Eye (tissue), 1 donor: ENCODE measurements at regions not wholly inside any gene's neighbourhood (a gene's known extent, or its start where the extent isn't known, plus 50 kb on each side); places are given as distances from the start of the nearest gene placed in this dataset.
A peak's percentile ranks its signal among the peaks of the same experiment; 100 is the strongest.

Source experiments
- DNase-seq: peaks from one replicate; pipeline ENCODE4 v3.0.0-alpha.2; 2015

DNA sequence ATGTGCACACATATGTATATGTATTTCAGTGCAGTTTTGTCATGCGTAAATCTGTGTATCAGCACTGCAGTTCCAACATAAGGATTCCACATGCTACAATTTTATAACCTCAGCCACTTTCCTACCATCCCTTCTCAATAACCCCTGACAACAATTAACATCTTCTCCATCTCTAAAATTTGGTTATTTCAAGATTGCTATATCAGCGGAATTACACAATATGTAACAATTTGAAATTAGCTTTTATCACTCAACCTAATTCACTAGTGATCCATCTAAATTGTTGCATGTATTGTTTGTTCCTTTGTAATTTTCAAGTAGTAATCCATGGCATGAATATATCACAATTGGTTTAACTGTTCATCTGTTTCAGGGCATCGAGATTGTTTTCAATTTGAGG, 511.3 kb downstream of the HAO1 start:
- no peak for DNase-seq

DNA sequence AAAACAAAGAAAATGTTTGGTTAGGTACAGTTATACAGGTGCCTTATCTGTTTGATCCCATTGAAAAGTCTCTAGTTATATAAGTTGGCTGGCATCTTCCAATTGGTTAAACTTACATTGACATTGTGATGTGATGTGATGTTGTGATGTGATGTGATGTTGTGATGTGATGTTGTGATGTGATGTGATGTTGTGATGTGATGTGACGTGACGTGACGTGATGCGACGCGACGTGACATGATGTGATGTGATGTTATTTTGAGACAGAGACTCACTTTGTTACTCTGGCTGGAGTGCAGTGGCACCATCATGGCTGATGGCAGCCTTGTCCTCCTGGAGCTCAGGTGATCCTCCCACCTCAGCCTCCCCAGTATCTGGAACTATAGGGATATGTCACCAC, 507.6 kb downstream of the HAO1 start:
- no peak for DNase-seq

DNA sequence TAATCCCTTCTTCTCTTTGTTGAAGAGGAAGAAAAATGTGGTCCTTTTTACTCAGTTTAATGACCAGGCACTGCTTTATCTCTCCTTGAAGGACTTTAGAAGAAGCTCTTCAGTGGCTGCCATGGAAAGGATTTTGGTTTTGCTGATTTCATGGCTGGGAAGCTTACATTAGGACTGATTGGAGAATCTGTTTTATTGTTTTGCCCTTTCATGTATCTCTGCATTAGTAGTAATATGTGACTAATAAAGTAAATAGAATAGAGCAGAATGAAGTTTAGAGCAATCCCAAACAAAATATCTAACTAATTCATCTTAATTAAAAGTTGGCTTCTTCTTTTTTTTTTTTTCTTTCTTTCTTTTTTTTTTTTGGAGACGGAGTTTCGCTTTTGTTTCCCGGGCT, 502.9 kb downstream of the HAO1 start:
- DNase-seq = no peak

DNA sequence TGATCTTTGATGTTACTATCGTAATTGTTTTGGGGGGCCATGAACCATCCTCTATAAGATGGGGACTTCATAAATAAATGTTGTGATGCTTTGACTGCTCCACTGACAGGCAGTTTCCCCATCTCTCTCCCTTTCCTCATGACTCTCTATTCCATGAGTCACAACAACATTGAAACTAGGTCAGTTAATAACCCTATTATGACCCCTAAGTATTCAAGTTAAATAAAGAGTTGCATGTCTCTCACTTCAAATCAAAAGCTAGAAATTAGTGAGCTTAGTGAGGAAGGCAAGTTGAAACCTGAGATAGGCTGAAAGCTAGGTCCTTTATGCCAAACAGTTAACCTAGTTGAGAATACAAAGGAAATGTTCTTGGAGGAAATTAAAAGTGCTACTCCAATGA, 491.0 kb downstream of the HAO1 start:
- DNase-seq = no peak

DNA sequence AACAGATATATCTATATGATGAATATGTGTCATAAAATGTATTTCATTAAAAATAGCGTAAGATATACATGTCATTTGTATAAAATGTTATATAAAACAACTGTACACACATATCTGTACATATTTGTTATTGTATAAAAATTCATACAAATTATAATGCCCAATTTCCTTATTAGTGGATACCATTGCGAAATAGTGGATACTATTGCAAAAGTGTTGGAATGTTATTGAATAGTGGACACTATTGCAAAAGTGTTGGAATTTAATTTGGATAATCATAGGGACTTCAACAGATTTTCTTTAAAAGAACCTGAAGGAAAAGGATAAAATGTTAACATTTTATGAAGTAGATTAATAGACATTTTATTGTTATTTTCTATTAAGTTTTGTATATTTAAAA, 487.4 kb downstream of the HAO1 start:
- no peak for DNase-seq

DNA sequence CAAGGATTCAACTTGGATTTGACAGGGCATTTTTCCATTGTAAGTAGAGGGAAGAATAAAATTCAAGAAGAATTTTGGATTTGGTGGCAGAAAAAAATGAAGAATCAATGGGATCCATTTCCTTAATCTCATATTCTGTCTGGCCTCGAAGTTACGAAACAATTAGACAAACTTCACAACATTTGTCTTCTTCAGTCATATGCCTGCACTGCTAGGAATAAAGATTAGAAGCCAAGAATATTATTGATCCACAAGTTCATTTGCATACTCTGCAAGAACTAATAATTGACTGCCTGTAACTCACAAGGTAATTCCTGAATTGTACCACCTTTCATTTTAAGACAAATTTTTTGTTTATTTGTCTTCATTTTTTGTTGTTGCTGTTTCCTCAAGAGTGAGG, 486.2 kb downstream of the HAO1 start:
- DNase-seq = no peak

DNA sequence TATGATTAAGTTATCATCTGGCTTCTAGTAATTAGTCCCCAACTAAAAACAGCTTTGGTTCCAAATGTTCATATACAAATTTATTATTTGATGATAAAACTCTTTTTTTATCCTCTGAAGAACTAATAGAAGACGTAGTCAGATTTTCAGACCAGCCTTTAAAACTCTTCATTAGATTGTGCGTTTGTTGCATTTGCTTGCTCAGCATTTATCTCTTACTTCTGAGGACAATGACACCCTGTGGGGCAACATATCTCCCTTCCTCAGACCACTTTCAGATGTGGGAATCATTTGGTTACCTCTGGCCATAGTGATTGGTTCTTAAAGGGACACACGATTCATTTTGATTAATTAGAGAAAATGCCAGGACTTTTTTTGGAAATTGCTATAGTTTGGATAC, 481.8 kb downstream of the HAO1 start:
- no peak for DNase-seq

DNA sequence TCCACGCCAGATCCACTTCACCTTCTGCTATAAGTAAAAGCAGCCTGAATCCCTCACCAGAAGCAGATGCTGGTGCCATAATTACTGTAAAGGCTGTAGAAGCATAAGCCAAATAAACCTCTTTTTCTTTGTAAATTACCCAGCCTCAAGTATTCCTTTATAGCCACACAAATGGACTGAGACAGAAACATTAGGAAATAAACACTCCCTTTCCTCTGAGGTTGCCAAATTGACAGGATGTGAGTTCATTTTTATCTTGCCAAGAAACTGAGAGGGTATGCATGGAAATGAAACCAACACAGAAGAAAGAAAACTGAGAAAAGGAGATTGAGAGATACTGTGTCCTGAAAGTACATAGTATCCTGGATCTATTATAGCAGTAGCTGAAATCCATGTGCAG, 481.2 kb downstream of the HAO1 start:
- no peak for DNase-seq

DNA sequence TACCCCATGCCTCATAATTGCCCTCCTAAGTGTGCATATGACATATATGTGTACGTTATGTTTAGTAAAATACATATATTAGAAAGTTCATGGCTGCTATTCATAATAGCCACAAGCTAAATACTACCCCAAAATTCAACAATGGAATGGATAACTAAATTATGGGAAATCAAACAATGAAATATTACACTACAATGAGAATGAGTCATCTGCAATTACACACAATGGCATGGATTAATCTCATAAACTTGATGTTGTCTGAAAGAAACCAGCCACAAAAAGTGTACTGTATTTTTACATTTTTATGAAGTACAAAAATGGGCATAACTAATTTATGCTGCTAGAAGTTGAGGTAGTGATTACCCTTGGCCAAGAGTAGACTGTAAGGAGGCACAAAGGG, 477.0 kb downstream of the HAO1 start:
- DNase-seq = no peak

DNA sequence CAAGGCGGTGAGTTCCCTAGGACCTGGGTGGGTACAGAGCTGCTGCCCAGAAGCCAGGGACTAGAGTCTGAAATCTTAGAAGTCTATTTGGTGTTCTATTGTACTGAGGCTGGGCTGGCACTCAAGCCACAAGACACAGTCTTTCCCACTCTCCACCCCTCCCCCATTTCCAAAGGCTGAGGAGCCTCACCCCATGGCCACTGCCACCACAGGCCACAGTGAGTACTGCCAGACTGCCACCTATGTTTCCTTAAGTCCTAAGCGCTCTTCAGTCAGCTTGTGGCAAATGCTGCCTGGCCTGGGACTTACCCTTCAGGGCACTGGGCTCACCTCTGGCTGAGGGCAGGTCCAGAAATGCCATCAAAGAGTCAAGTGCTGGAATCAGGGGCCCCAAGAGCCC, 469.3 kb downstream of the HAO1 start:
- DNase-seq = no peak

DNA sequence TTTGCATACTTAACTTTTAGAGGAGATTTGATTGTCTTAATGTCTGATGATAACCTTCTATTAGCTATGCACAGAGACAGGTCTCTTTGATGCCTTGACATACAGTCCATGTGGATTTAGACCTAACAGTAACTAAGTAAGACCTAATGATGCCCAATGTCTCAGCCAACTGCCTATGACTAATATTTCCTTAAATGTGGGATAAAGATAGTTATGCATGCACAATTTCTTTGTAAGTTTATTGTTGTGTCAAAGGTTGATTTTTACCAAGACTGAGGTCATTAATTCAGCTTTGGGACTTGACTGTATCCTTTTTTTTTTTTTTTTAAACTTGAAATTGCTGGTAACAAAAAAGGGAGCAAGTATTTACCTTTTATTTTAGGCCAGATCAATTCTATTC, 450.0 kb downstream of the HAO1 start:
- no peak for DNase-seq

DNA sequence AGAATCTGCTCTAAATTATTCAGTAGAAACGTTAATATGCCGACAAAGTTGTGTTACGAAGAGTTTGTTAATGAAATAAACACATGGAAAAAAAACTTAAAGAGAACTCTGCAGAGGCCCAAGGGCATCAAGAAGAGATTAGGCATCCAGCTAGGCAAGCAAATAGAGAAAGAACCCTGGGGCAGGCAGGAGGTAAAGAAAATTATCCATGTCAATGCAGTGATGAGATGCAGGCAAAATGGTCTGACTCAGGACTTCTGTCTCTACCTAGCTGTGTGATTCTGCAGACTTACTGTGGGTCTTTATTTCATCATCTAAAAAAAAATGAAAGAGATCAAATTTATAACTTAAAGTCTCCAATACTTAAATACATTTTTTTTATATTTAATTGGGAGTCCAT, 448.0 kb downstream of the HAO1 start:
- no peak for DNase-seq

DNA sequence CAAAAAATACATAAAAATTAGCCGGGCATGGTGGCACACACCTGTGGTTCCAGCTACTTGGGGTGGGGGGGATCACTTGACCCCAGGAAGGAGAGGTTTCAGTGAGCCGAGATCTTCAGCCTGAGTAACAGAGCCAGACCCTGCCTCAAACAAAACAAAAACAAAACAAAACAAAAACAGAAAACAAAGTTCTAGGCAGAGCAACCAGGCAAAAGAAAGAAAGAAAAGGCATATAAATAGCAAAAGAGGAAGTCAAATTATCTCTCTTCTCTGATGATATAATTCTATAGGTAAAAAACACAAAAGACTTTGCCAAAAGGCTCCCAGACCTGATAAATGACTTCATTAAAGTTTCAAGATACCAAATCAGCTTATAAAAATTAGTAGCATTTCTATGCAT, 446.9 kb downstream of the HAO1 start:
- no peak for DNase-seq

DNA sequence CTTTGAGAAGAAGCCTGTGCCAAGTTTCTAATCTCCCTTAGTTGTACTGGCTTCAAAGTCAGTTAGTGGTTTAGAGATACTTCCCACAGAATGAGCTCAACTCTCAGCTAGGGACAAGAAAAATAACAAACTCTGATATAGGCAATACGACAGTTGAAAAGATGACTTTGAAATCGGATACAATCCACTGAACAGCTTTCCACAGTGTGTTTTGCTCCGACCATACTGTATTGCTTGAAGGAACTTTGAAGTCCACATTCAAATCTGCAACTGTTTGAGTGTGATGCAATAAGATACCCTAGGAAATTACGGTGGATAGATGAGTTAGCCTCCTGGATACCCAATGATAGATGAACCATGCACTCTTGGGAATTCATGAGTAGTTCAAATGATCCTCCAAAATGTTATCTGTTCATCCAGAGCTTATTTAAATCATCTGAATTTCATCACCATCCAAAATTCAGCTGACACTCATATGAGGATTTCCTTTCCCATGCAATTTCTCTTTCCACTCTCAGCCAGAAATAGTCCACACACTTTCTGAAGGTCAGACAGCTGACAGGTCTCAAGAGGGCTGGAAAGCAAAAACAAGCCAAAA, 443.8 kb downstream of the HAO1 start:
- no peak for DNase-seq

DNA sequence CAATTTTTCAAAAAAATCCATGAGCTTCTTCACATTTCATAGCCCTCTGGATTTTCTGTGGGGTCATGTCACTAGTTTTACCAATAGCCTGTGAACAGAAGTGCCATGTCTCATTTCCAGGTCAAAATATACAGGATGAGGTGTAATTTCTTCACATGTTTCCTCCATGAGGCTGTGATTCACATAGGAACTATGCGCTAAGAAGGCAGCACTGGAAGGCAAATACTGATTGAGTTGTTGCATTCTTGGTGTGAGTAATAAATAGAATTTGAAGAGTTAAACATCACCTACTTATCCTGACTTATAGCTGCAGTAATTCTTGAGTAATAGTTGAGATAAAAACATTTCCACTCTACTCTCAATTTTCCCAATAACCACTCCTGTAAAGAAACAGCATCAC, 442.3 kb downstream of the HAO1 start:
- no peak for DNase-seq

DNA sequence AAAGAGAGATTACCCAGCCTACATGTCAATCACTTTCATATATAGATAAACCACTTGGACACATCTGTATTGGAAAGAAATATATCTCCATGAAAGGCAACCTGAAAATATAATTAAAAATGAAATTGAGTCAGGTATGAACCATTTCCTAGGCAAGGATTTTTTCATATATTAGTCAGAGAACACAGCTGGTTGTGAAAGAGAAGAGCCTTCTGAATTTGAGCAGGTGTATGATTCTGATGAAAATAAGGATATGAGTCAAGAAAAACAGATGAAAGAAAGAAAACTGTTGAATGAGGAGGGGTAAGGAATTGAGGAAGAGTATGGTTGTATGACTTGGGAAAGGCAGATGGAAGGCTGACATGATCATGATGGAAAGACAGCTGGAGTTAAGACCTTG, 441.1 kb downstream of the HAO1 start:
- DNase-seq = no peak

DNA sequence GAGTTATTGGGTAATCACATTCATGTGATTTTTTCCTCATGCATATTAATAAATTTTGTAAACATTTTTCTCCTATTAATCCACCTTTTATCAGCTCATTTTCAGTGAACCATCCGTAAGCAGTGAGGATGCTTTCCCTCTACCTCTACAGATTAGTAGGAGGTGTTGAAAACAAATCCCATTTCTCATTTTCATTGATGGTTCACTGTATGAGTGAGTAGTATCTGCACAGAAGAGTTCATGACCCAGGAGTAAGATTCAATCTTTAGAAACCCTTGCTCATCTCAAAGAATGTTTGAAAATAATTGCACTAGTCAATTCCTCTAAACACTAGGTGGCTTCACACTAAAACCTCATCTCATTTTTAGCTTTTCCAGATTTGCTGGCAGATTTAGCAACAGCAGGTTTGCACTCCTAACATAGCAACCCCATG, 440.0 kb downstream of the HAO1 start:
- no peak for DNase-seq

DNA sequence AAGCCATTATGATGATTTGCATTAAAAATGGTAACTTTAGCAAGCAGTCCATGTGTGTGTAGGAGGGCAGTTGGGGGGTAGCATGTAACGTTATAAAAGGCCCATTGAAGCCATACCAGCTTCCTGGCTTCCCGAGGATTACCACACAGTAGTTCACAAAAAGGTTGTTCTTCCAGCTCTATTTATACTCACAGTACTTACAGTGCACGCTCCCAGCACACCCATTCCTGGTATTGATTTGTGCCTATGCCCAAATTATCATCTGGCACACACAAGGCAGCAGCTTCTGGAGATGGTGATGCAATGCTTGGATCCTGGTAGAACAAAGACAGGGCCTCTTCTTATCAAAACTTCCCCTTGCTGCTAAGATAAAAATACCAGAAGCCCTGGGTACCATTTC, 436.8 kb downstream of the HAO1 start:
- no peak for DNase-seq

DNA sequence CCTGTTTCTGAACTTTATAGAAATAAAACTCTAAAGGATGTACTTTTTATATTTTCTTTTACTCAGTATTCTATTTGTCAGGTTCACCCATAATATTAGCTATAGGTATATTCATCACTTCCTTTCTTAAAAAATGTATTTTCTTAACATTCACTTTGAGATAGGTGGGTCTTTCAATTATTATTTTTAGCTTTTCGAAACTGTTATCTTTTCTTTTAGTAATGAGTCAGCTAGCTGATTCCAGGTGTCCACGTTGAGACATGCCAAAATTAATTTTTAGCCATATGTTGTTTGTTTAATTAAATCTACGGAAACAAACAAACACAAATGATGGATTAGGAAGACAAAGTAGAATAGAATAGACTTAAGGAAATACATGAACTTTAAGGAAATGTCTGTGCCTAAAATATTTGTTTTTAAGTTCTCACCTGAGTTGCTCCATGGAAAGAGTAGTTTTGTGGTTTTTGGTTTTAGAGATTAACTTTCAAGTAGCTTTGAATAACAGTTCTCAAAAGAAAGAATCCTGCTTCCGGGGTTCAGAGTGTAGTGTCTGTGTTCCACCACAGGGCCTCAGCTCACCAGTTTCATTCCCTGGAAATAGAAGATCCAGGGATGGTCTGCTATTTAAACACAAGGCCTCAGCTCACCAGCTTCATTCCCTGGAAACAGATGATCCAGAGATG, 435.0 kb downstream of the HAO1 start:
- no peak for DNase-seq

DNA sequence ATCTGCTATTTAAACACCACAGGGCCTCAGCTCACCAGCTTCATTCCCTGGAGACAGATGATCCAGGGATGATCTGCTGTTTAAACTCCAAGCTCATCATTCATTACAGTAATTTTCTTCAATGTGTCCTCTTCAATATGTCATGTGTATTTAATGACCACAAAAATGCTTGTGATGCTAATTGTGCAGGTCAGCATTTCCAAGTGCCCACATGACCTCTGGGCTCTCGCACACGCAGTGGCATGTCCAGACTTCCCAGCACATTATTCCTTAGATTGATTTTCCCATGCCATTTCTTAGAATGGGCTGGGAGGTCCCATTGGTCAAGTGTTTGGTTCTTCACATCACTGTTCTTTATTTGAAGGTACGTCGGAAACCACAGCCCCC, 434.4 kb downstream of the HAO1 start:
- peak; percentile 46 for DNase-seq

DNA sequence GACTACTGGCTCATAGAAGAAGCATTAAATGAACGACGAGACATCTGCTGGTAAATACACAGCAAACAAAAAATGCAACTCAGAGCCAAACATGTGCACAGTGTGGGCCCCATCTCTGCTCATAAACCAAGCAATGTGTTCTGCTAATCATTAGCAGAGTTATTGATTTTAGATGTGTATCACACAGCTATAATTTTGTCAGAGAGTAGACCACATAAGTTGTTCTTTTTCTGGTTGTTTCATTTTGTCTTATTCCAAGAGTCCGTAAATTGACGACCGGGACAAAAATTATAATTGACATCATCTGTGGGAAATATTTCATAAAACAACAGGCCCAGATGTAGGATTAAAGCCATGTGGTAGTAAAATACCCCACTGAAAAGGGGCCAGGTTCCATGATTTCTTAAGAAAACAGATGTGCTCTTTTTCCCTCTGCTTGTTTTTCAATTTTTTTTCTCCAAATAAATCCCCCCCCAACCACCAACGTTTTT, 423.6 kb downstream of the HAO1 start:
- DNase-seq = peak; percentile 76

DNA sequence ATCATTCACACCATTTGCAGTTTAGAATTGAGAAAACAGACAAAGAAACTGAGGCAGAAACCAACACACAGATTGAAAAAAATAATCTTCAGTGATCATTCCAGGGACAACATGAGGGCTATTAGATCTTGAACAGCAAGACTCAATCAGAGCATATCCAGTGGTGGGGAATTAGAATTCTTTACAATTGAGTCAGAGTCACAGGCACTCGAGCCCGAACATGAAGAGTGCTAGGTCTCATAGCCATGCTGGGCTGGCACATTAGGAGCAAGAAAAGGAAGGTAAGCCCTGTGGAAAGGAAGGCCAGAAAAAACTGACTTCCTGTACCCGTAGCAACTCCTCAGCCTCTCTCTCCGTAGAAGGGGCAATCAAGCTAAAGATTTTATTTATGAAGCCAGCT, 419.9 kb downstream of the HAO1 start:
- DNase-seq = no peak

DNA sequence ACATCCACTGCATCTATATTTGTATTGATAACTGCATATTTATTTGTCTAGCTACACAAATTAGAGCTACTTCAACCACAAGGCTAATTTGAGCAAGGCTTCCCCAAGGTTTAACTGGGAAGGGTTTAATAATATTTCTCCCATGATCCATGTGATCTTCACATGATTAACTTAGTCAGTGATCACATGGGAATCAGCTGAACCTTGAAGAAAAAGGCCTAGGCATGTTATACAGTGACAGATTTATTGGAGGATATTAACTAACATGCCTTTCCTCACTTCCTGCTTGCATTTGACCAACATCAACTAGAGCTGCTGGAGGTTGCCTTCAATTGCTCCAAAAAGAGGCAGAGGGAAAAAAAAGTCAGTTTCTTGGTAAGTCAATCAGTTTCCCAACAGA, 417.0 kb downstream of the HAO1 start:
- DNase-seq = no peak

DNA sequence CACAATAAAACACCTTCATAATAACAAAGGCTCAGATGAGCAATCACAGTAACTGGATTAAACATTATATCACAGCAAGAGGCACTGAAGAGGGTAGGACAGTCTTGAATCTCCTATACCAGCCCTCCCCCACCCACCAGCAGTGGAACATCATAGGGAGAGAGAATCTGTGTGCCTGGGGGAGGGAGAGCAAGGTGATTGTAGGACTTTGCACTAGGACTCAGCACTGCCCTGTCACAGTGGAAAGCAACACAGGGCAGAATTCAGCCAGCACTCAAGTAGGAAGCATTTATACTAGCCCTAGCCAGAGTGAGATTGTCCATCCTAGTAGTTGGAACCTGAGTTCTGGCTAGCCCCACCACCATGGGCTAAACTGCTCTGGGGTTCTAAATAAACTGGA, 400.2 kb downstream of the HAO1 start:
- DNase-seq = no peak

DNA sequence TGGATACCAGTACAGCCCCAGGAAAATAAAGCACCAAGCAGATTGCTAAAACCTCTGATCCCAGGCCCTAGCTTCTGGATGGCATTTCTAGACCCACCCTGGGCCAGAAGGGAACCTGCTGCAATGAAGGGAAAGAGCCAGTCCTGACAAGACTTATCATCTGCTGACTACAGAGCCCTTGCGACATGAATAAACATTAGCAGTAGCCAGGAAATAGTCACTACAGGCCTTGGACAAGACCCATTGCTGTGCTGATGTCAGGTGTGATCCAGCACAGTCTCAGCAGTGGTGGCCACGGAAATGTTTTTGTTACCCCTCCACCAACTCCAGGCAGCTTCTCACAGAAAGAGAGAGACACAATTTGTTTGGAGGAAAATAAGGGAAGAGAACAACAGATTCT, 399.3 kb downstream of the HAO1 start:
- no peak for DNase-seq
